MM.1S (cell line): ENCODE measurements at regions not wholly inside any gene's neighbourhood (a gene's known extent, or its start where the extent isn't known, plus 50 kb on each side); places are given as distances from the start of the nearest gene placed in this dataset.

Source experiments
- DNase-seq: peaks from one replicate; pipeline ENCODE4 v3.0.0-alpha.2; 2015
- H2AFZ ChIP-seq: fragments of 300-600 bp; sonication (generic); 2 replicates; pipeline ENCODE4 v1.6.0; 2016; ENCODE audit warnings: antibody characterized with exemption, low read length
- H3F3A ChIP-seq: fragments of 300-600 bp; sonication (generic); 2 replicates; pipeline ENCODE4 v1.6.1; 2016; ENCODE audit warnings: mild to moderate bottlenecking, antibody characterized with exemption, low read length, moderate library complexity, mixed read lengths; ENCODE audit not compliant: insufficient read depth
- H3K27ac ChIP-seq: fragments of 300-600 bp; sonication (generic); 2 replicates; pipeline ENCODE4 v1.5.1; 2016; ENCODE audit warnings: mild to moderate bottlenecking, low read length
- H3K27me3 ChIP-seq: fragments of 300-600 bp; sonication (generic); replicated peaks from 2 replicates; pipeline ENCODE4 v1.6.0; 2016; ENCODE audit warnings: low read length; ENCODE audit not compliant: insufficient read depth
- H3K36me3 ChIP-seq: fragments of 300-600 bp; sonication (generic); replicated peaks from 2 replicates; pipeline ENCODE4 v1.6.1; 2016; ENCODE audit warnings: mild to moderate bottlenecking, low read length, mixed read lengths; ENCODE audit not compliant: insufficient read depth
- H3K4me1 ChIP-seq: fragments of 300-600 bp; sonication (generic); 2 replicates; pipeline ENCODE4 v1.6.1; 2016; ENCODE audit warnings: low read length, mixed read lengths
- H3K4me2 ChIP-seq: fragments of 300-600 bp; sonication (generic); 2 replicates; pipeline ENCODE4 v1.6.0; 2016; ENCODE audit warnings: low read depth, low read length
- H3K4me3 ChIP-seq: fragments of 300-600 bp; sonication (generic); 2 replicates; pipeline ENCODE4 v1.5.1; 2016; ENCODE audit warnings: low read length, mixed read lengths
- H3K79me2 ChIP-seq: fragments of 300-600 bp; sonication (generic); 2 replicates; pipeline ENCODE4 v1.6.1; 2016; ENCODE audit warnings: mixed run types, low read length, mixed read lengths
- H3K9ac ChIP-seq: fragments of 300-600 bp; sonication (generic); 2 replicates; pipeline ENCODE4 v1.6.1; 2016; ENCODE audit warnings: low read length, mixed read lengths
- H3K9me2 ChIP-seq: fragments of 300-600 bp; sonication (generic); replicated peaks from 2 replicates; pipeline ENCODE4 v1.6.1; 2016; ENCODE audit warnings: mild to moderate bottlenecking, low read length, mixed read lengths; ENCODE audit not compliant: insufficient read depth
- H3K9me3 ChIP-seq: fragments of 300-600 bp; sonication (generic); replicated peaks from 2 replicates; pipeline ENCODE4 v1.6.1; 2016; ENCODE audit warnings: mild to moderate bottlenecking, low read length, mixed read lengths; ENCODE audit not compliant: insufficient read depth
- H4K20me1 ChIP-seq: fragments of 300-600 bp; sonication (generic); 2 replicates; pipeline ENCODE4 v1.6.1; 2016; ENCODE audit warnings: mild to moderate bottlenecking, low read length, moderate library complexity, mixed read lengths; ENCODE audit not compliant: insufficient read depth
- CTCF ChIP-seq: fragments of 300-600 bp; sonication (generic); IDR thresholded peaks from 2 replicates; pipeline ENCODE4 v1.5.1; 2016; ENCODE audit warnings: antibody characterized with exemption, low read length, mixed read lengths
- EZH2 ChIP-seq: fragments of 300-600 bp; sonication (generic); optimal IDR thresholded peaks from 2 replicates; pipeline ENCODE3; 2017; ENCODE audit warnings: low read depth, mild to moderate bottlenecking, antibody characterized with exemption, low read length, mixed read lengths
- EZH2phosphoT487 ChIP-seq: fragments of 300-600 bp; sonication (generic); IDR thresholded peaks from 2 replicates; pipeline ENCODE4 v1.6.1; 2018; ENCODE audit warnings: antibody characterized with exemption, low read length

- Histone ChIP-seq H3K9ac (no peak overlapping the region), H3K9me3 (no peaks in the 10 kb centered on the region), H3K4me2 (no peak overlapping the region), H3K4me1 (no peaks in the 10 kb centered on the region), H3K27me3 (no peaks in the 10 kb centered on the region), H3K36me3 (no peaks in the 10 kb centered on the region), H4K20me1 (no peaks in the 10 kb centered on the region), H3K4me3 (no peak overlapping the region), H2AFZ (no peak overlapping the region), H3F3A (no peaks in the 10 kb centered on the region), H3K9me2 (no peaks in the 10 kb centered on the region), H3K79me2 (no peaks in the 10 kb centered on the region), H3K27ac (no peak overlapping the region)
- no peak for TF ChIP-seq EZH2
- no peak for TF ChIP-seq CTCF
- no peak for TF ChIP-seq EZH2phosphoT487
- no peak for DNase-seq
These were observed 142.0 kb upstream of the SPOPL start for GRCh38 chr2:138359532-138359931.

GRCh38 chr2:138364554-138365162 is 136.9 kb upstream of the SPOPL start:
- H3K79me2 ChIP-seq: no peaks in the 10 kb centered on the region
- DNase-seq: no peak

GRCh38 chr2:138365581-138365980 is 136.0 kb upstream of the SPOPL start:
- Histone ChIP-seq H3K4me3 (no peak overlapping the region), H3K27ac (no peak overlapping the region), H3K36me3 (no peaks in the 10 kb centered on the region), H3K9me3 (no peaks in the 10 kb centered on the region), H3K9me2 (no peaks in the 10 kb centered on the region), H3F3A (no peaks in the 10 kb centered on the region), H3K4me2 (no peak overlapping the region), H3K4me1 (no peaks in the 10 kb centered on the region), H4K20me1 (no peaks in the 10 kb centered on the region), H3K79me2 (no peaks in the 10 kb centered on the region), H2AFZ (no peak overlapping the region), H3K9ac (no peak overlapping the region), H3K27me3 (no peaks in the 10 kb centered on the region)
- no peak for TF ChIP-seq EZH2phosphoT487
- TF ChIP-seq EZH2: no peak
- no peak for TF ChIP-seq CTCF
- no peak for DNase-seq

More at GRCh38 chr2:138364554-138365162, 136.9 kb upstream of the SPOPL start:
- Histone ChIP-seq H3K36me3 (no peaks in the 10 kb centered on the region), H3K4me3 (no peak overlapping the region), H3K9me2 (no peaks in the 10 kb centered on the region), H3F3A (no peaks in the 10 kb centered on the region), H3K9me3 (no peaks in the 10 kb centered on the region), H2AFZ (no peak overlapping the region), H3K27ac (no peak overlapping the region), H3K9ac (no peak overlapping the region), H3K4me2 (no peak overlapping the region), H4K20me1 (no peaks in the 10 kb centered on the region), H3K4me1 (no peaks in the 10 kb centered on the region), H3K27me3 (no peaks in the 10 kb centered on the region)
- TF ChIP-seq CTCF (no peak), EZH2phosphoT487 (no peak), EZH2 (no peak)
